ENCODE measurements at regions not wholly inside any gene's neighbourhood (a gene's known extent, or its start where the extent isn't known, plus 50 kb on each side); places are given as distances from the start of the nearest gene placed in this dataset.
A peak's percentile ranks its signal among the peaks of the same experiment; 100 is the strongest.

DNA sequence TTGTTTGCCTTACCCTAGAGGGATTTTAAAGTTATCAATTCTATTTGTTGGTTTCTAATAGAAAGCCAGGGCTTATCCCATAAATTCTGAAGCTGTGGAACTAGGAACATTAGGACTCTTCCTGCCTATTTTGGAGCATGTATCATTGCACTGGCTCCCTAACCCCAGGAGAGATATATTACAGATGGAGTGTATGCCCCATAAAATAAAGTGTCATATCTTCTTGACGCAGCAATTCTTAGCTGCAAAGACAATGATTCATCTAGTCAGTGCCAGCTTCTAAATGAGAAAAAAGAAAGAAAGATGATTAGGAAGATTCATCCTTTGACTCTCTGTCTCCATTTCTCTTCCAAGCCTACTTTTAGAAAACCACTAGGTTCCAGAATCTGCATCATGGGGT is 74.8 kb upstream of the MAGI1 start:
- TF ChIP-seq JUND (IDR thresholded peaks at IDR 0.05; ENCODE audit: low read depth), result no peak
- DNase-seq (ENCODE audit: low read depth in 1 of 2, low spot score in 1 of 2), result no peak
- in situ Hi-C loops (cut with HindIII; ENCODE audit: low pct_unique_long_range_greater_than_20kb, low sequenced_read_pairs), result no loop called here

DNA sequence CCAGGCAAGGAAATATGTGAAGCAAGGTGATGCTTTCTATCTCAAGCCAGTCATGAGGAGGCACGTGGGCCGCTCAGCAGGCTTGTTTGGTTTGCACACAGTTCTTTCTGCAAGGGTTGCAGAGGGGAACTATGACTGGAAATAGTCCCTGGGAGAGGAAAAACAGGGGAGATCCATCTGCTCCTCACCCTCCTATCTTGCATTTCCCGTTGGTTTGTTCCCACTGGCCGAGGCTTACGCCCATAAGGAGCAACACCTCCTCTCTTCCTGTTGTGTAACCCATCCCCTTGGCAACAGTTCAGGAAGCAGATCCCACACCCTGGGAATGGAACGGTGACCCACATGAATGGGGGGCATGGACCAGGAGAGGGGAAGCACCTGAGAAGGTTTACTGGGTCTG is 72.1 kb upstream of the MAGI1 start:
- in situ Hi-C loops (cut with HindIII; ENCODE audit: low pct_unique_long_range_greater_than_20kb, low sequenced_read_pairs), result no loop called here
- DNase-seq (ENCODE audit: low read depth in 1 of 2, low spot score in 1 of 2), result peak in 1 of 2 experiments; percentile 3
- TF ChIP-seq JUND (IDR thresholded peaks at IDR 0.05; ENCODE audit: low read depth), result no peak

DNA sequence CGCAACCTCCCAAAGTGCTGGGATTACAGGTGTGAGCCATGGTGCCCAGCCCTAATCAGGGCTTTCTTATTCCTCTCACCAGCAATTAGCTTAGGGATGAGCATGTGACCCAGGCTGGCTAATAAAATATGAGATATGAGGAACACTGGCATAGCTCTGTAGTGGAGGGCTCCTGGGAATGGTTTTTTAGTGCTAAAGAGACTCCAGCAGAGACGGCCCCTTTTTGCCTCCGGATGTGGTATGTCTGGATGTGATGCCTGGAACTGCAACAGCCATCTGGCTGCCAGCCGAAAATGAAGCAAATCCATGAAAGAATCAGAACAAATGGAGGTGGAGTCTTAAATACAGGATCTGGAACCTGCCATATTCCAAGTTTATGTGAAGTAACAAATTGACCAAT is 69.1 kb upstream of the MAGI1 start:
- TF ChIP-seq JUND (IDR thresholded peaks at IDR 0.05; ENCODE audit: low read depth), result no peak
- in situ Hi-C loops (cut with HindIII; ENCODE audit: low pct_unique_long_range_greater_than_20kb, low sequenced_read_pairs), result no loop called here
- no peak for DNase-seq (ENCODE audit: low read depth in 1 of 2, low spot score in 1 of 2)

DNA sequence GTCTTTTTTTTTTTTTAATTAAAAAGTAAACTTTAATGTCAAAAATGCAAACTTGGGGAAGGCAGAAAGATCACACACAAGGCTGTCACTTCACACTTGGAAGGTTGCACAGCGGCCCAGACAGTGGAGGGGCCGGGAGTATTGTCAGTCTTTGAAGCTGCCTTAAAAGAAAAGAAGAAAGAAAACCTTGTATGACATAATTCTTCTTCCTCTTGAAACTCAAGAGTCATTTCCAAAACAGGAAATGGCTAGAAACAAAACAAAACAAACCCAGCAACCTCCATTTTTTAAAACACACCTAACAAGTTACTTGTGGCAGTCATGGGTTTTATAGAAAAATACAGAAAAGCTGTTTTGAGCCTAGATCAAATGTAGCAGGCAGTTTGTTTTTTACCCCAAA is 68.1 kb upstream of the MAGI1 start:
- in situ Hi-C loops (cut with HindIII; ENCODE audit: low pct_unique_long_range_greater_than_20kb, low sequenced_read_pairs), result no loop called here
- TF ChIP-seq JUND (IDR thresholded peaks at IDR 0.05; ENCODE audit: low read depth), result no peak

DNA sequence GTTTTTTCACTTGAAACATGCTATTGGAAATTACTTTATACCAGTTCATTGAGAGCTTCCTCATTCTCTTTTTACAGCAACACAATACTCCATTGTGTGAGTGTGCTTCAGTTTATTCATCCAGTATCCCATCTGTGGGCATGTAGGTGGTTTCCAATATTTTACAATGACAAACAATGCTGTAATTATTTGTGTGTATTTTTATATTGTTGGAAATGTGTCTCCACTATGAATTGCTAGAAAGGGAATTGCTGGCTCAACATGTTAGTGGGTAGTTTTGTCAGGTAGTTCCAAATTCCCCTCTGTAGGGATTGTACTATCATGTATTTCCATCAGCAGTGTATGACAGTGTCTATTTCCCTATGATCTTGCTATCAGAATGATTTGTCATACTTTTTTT is 65.8 kb upstream of the MAGI1 start:
- DNase-seq (ENCODE audit: low read depth in 1 of 2, low spot score in 1 of 2), result no peak
- no peak for TF ChIP-seq JUND (IDR thresholded peaks at IDR 0.05; ENCODE audit: low read depth)

More for the DNA sequence above, 68.1 kb upstream of the MAGI1 start:
- no peak for DNase-seq (ENCODE audit: low read depth in 1 of 2, low spot score in 1 of 2)

DNA sequence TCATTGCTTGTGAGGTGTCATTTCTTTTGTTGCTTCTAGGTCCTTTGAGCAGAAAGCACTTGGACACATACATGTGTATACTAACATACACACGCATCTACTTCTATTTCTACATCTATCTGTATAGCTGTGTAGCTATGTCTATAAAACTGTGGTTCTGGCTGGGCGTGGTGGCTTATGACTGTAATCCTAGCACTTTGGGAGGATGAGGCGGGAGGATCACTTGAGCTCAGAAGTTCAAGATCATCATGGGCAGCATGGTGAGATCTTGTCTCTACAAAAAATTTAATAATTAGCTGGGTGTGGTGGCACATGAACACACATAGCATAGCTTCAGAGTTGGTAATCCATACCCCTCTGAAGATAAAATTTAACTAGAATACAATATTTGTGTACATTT is 65.0 kb upstream of the MAGI1 start:
- no peak for DNase-seq (ENCODE audit: low read depth in 1 of 2, low spot score in 1 of 2)
- TF ChIP-seq JUND (IDR thresholded peaks at IDR 0.05; ENCODE audit: low read depth), result no peak
- in situ Hi-C loops (cut with HindIII; ENCODE audit: low pct_unique_long_range_greater_than_20kb, low sequenced_read_pairs), result no loop called here

More for the DNA sequence above, 65.8 kb upstream of the MAGI1 start:
- in situ Hi-C loops (cut with HindIII; ENCODE audit: low pct_unique_long_range_greater_than_20kb, low sequenced_read_pairs), result no loop called here

DNA sequence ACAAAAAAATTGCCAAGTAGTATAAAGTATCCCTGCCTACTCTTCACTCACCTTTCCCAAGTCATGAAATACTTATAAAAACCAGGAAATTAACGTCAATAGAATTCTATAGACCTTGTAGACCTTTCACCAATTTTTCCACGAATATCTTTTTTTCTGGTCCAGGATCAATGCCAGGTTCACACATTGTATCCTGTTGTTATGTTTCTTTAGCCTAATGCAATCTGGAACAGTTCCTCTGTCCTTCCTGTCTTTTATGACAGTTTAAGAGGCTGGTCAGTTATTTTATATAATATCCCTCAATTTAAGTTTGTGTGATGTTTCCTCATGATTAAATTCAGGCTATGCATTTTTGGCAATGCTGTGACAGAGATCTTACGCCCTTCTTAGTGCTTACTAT is 63.2 kb upstream of the MAGI1 start:
- TF ChIP-seq JUND (IDR thresholded peaks at IDR 0.05; ENCODE audit: low read depth), result no peak
- in situ Hi-C loops (cut with HindIII; ENCODE audit: low pct_unique_long_range_greater_than_20kb, low sequenced_read_pairs), result no loop called here
- no peak for DNase-seq (ENCODE audit: low read depth in 1 of 2, low spot score in 1 of 2)

DNA sequence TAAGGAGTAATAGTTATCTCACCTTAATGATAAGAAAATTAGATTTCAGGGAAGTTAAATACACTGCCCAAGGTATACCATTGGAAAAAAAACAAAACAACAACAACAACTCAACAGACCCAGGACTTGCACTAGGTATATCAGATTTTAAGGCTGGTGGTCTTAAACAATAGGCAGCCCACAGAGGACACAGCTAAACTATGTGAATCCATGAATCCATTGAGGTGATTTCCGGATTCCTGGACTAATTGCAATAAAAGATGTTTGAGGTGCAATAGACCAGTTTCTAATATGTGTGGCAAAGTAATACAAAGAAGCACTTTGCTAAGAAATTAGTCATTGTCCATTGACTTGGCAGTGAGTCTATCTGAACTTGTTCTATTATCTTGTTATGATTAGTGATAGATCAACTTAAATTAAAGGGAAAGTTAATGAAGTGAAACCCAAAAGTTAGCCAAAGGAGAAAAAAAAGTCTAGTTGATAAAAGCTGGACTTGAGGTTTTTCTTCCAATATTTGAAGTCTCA is 60.9 kb upstream of the MAGI1 start:
- no peak for DNase-seq (ENCODE audit: low read depth in 1 of 2, low spot score in 1 of 2)
- in situ Hi-C loops (cut with HindIII; ENCODE audit: low pct_unique_long_range_greater_than_20kb, low sequenced_read_pairs), result no loop called here
- no peak for TF ChIP-seq JUND (IDR thresholded peaks at IDR 0.05; ENCODE audit: low read depth)

DNA sequence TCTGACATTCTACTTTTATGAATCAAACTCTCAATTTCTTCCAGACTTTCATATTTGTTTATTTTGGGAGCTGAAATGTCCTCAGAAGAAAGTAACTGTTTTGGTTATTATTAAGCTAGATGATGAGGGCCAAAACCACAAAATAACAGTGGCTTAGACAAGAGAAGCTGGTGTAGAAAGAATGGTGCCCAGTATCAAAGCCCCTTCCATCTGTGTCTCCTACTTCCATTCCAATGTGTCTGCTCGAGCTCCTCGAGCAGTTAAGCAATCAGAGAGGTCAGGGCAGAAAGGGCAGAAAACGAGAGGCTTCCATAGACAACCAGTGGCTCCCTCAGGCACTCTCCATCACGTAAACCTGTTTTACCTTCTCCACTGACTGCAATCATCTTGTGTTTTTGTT is 59.7 kb upstream of the MAGI1 start:
- DNase-seq (ENCODE audit: low read depth in 1 of 2, low spot score in 1 of 2), result no peak
- TF ChIP-seq JUND (IDR thresholded peaks at IDR 0.05; ENCODE audit: low read depth), result no peak
- in situ Hi-C loops (cut with HindIII; ENCODE audit: low pct_unique_long_range_greater_than_20kb, low sequenced_read_pairs), result no loop called here

DNA sequence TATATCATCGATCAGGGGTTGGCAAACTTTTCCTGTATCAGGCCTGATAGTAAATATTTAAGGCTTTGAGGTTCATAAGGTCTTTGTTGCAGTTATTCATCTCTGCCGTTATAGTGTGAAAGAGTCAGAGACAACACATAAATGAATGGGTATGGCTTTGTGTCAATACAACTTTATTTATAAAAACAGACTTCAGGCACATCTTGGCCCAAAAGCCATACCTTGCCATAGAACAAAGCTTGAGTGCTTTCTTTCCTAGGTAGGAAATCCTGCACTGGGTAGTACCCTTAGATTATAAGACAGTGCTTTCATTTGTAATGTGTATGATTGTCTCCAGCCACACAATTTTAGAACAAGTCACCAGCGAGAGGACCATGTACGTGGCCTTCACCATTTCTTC is 58.9 kb upstream of the MAGI1 start:
- no peak for DNase-seq (ENCODE audit: low read depth in 1 of 2, low spot score in 1 of 2)
- in situ Hi-C loops (cut with HindIII; ENCODE audit: low pct_unique_long_range_greater_than_20kb, low sequenced_read_pairs), result no loop called here
- no peak for TF ChIP-seq JUND (IDR thresholded peaks at IDR 0.05; ENCODE audit: low read depth)

DNA sequence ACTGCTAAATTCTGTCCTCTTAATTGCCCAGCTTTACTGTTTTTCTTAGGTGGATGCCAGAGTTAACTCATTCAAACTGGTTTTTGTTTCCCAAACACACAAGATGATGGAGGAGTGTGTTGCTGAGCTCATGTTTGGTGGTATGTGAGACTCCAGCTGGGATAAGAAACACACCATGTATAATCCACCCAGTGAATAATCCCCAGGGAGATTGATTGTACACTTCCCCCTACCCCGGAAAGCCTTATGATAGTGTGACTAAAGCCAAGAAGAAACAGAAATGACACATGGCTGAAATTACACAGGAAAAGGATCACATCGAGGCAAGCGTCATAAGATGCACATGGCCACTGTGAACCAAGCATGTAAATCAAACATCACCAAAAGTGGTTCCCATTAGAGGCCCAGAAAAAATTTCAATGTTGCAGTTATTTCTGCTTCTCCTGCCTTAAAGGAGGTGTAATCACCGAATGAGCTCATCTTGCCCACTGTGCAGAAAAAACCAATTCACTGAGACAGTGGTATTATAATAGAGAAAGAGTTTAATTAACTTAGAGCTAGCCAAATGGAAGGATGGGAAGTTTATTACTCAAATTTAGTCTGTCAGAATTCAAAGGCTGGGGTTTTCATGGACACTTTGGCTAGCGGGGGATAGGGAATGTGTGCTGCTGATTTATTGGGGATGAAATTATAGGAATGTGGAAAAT is 56.7 kb upstream of the MAGI1 start:
- in situ Hi-C loops (cut with HindIII; ENCODE audit: low pct_unique_long_range_greater_than_20kb, low sequenced_read_pairs), result no loop called here

DNA sequence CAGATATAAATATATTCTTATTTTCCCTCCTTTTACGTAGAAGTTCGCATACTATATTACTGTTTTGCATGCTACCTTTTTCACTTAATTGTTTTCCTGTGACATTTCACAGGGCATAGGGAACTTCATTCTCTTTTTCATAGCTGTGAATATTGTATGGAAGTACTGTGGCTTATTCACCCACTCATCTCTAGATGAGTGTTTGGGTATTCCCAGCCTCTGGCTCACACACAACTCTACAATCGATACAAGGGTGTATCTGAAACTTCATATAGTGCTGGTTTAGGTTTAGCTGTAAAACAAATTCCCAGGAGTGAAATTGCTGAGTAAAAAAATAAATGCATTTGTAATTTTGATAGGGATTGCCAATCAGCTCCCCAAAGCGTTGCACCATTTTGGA is 55.3 kb upstream of the MAGI1 start:
- TF ChIP-seq JUND (IDR thresholded peaks at IDR 0.05; ENCODE audit: low read depth), result no peak
- in situ Hi-C loops (cut with HindIII; ENCODE audit: low pct_unique_long_range_greater_than_20kb, low sequenced_read_pairs), result no loop called here
- no peak for DNase-seq (ENCODE audit: low read depth in 1 of 2, low spot score in 1 of 2)

More for the DNA sequence above, 56.7 kb upstream of the MAGI1 start:
- no peak for DNase-seq (ENCODE audit: low read depth in 1 of 2, low spot score in 1 of 2)
- no peak for TF ChIP-seq JUND (IDR thresholded peaks at IDR 0.05; ENCODE audit: low read depth)

DNA sequence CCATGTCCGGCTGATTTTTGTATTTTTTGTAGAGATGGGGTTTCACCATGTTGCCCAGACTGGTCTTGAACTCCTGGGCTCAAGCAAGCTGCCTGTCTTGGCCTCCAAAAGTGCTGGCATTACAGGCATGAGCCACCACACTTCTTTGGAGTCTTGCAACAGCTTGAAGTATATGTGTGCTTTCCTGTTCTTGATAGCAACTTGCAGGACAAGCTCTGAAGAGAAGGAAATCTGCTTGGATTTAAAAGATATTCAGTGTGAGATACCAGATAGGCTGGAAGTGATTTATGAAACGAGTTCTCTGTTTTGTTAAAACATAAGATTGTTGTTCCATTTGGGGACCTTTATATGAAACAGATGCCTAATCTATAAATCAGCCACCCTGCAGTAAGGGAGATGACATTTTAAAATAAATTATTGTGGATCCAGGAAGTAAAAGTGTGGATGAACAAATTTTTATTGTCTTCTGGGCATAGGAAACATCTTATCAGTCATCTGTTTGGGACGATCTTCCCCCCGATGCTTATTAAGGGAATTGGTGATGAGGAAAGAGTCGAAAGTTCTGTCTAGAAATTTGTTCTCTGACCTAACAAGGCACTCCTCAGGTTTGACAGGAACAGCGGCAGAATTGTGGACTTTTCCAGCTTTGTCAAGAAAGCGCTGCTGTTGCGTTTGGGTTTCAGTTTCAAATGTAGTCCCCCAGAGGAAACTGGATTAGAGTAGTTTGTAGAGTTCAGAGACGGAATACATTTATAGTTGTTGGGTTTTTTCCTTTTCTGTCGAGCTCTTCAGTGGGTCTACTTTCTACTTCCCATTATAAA is 53.7 kb upstream of the MAGI1 start:
- no peak for DNase-seq (ENCODE audit: low read depth in 1 of 2, low spot score in 1 of 2)
- in situ Hi-C loops (cut with HindIII; ENCODE audit: low pct_unique_long_range_greater_than_20kb, low sequenced_read_pairs), result no loop called here
- no peak for TF ChIP-seq JUND (IDR thresholded peaks at IDR 0.05; ENCODE audit: low read depth)
